Uterus (tissue), 3 donors: ENCODE measurements at regions not wholly inside any gene's neighbourhood (a gene's known extent, or its start where the extent isn't known, plus 50 kb on each side); places are given as distances from the start of the nearest gene placed in this dataset.

ENCODE experiments used
- DNase-seq, 2 donors: peaks; one replicate each; pipeline ENCODE4 v3.0.0-alpha.2; 2019 to 2020
- H3K27ac ChIP-seq, 2 donors: fragments of 200-600 bp; sonication (generic); 1 replicate in 1 of 2; 2 replicates in 1 of 2; pipeline ENCODE4 v1.5.1; 2016 to 2018
- H3K27me3 ChIP-seq, 2 donors: fragments of 200-600 bp; sonication (generic); one replicate each; pipeline ENCODE4 v1.5.1; 2018 to 2019; ENCODE audit warnings: control low read depth in 1 of 2
- H3K36me3 ChIP-seq, 2 donors: fragments of 200-600 bp; sonication (generic); one replicate each; pipeline ENCODE4 v1.5.1; 2019; ENCODE audit warnings: control low read depth in 1 of 2
- H3K4me1 ChIP-seq, 2 donors: fragments of 200-600 bp; sonication (generic); one replicate each; pipeline ENCODE4 v1.5.1; 2018 to 2019; ENCODE audit warnings: control low read depth in 1 of 2
- H3K4me3 ChIP-seq, 2 donors: fragments of 200-600 bp; sonication (generic); 1 replicate in 1 of 2; 2 replicates in 1 of 2; pipeline ENCODE4 v1.5.1; 2018 to 2019; ENCODE audit warnings: mild to moderate bottlenecking in 1 of 2
- H3K9me3 ChIP-seq, 2 donors: fragments of 200-600 bp; sonication (generic); one replicate each; pipeline ENCODE4 v1.5.1; 2019; ENCODE audit warnings: control low read depth in 1 of 2
- CTCF ChIP-seq, 4 experiments: fragments of 200-600 bp in 2 of 4; fragments of 450-650 bp in 2 of 4; sonication (generic) in 2 of 4; IDR thresholded peaks; one replicate each; pipeline ENCODE4 v1.5.1; 2016 to 2019; ENCODE audit warnings: antibody characterized with exemption in 4 of 4, mild to moderate bottlenecking in 2 of 4, moderate library complexity in 1 of 4
- POLR2A ChIP-seq, 2 donors: fragments of 450-650 bp; IDR thresholded peaks; one replicate each; pipeline ENCODE4 v1.6.1; 2016; ENCODE audit warnings: antibody characterized with exemption in 2 of 2, mild to moderate bottlenecking in 1 of 2, moderate library complexity in 1 of 2
- intact Hi-C: fragments of 100-400 bp; cut with DNase I; formaldehyde crosslinking; loops from one replicate; pipeline ENCODE4 v1.15.1; 2023; ENCODE audit warnings: low total_unique reads
- donor health status: DM: yes; HTN: yes; CAD: no.

- no peaks in the 10 kb centered on the region for H3K4me1 ChIP-seq
- DNase-seq = no peak
- H3K27ac ChIP-seq = no peak overlapping the region
- no peaks in the 10 kb centered on the region for H3K9me3 ChIP-seq
- no peaks in the 10 kb centered on the region for H3K36me3 ChIP-seq
- no peak for TF ChIP-seq POLR2A (IDR thresholded peaks at IDR 0.05)
- TF ChIP-seq CTCF (IDR thresholded peaks at IDR 0.05) = no peak
- no peaks in the 10 kb centered on the region for H3K27me3 ChIP-seq
- no peak overlapping the region for H3K4me3 ChIP-seq
- intact Hi-C loops = no loop called here
Observed at GRCh38 chr7:67990716-67991115, 994.1 kb downstream of the TYW1 start.

- TF ChIP-seq POLR2A (IDR thresholded peaks at IDR 0.05) (no peak), CTCF (IDR thresholded peaks at IDR 0.05) (no peak)
- no peak for DNase-seq
- Histone ChIP-seq H3K36me3 (no peaks in the 10 kb centered on the region), H3K27ac (no peak overlapping the region), H3K4me1 (no peaks in the 10 kb centered on the region), H3K4me3 (no peak overlapping the region), H3K27me3 (no peaks in the 10 kb centered on the region), H3K9me3 (no peaks in the 10 kb centered on the region)
- intact Hi-C loops = no loop called here
Observed at GRCh38 chr7:67992287-67992686, 995.7 kb downstream of the TYW1 start.

GRCh38 chr7:68005992-68006391, 1009.4 kb downstream of the TYW1 start:
- no peaks in the 10 kb centered on the region for H3K36me3 ChIP-seq
- no peaks in the 10 kb centered on the region for H3K27me3 ChIP-seq
- no peak overlapping the region for H3K4me3 ChIP-seq
- H3K27ac ChIP-seq = no peak overlapping the region
- no peak for TF ChIP-seq POLR2A (IDR thresholded peaks at IDR 0.05)
- no peak for TF ChIP-seq CTCF (IDR thresholded peaks at IDR 0.05)
- H3K4me1 ChIP-seq = no peaks in the 10 kb centered on the region
- H3K9me3 ChIP-seq = no peaks in the 10 kb centered on the region
- DNase-seq = no peak
- intact Hi-C loops = no loop called here

GRCh38 chr7:68006619-68007018, 1010.0 kb downstream of the TYW1 start:
- Histone ChIP-seq H3K4me3 (no peak overlapping the region), H3K36me3 (no peaks in the 10 kb centered on the region), H3K27me3 (no peaks in the 10 kb centered on the region), H3K4me1 (no peaks in the 10 kb centered on the region), H3K9me3 (no peaks in the 10 kb centered on the region), H3K27ac (no peak overlapping the region)
- intact Hi-C loops = no loop called here
- TF ChIP-seq CTCF (IDR thresholded peaks at IDR 0.05) (no peak), POLR2A (IDR thresholded peaks at IDR 0.05) (no peak)
- no peak for DNase-seq

- H3K9me3 ChIP-seq = no peaks in the 10 kb centered on the region
Observed at GRCh38 chr7:68009716-68010115, 1013.1 kb downstream of the TYW1 start.

More at GRCh38 chr7:68009716-68010115, 1013.1 kb downstream of the TYW1 start:
- no peaks in the 10 kb centered on the region for H3K27me3 ChIP-seq
- H3K4me3 ChIP-seq = no peak overlapping the region
- no peaks in the 10 kb centered on the region for H3K4me1 ChIP-seq
- no peak overlapping the region for H3K27ac ChIP-seq
- no peaks in the 10 kb centered on the region for H3K36me3 ChIP-seq
- DNase-seq = no peak
- TF ChIP-seq POLR2A (IDR thresholded peaks at IDR 0.05) (no peak), CTCF (IDR thresholded peaks at IDR 0.05) (no peak)
- intact Hi-C loops = no loop called here
